GM18907 (cell line): ENCODE measurements at regions not wholly inside any gene's neighbourhood (a gene's known extent, or its start where the extent isn't known, plus 50 kb on each side); places are given as distances from the start of the nearest gene placed in this dataset.
"Not testable (repeated sequence)": the region's sequence is repeated elsewhere in the genome, so short reads cannot be mapped to it uniquely, and the experiment has no call there.

Experiments used
- ATAC-seq: cut with Tn5 transposase; IDR thresholded peaks from one replicate; pipeline ENCODE4 v1.9.1; 2021; ENCODE audit warnings: mild to moderate bottlenecking, moderate library complexity; ENCODE audit not compliant: unreplicated experiment

- ATAC-seq: no peak
Observed at GRCh38 chr9:10818206-10818605, 205.4 kb upstream of the PTPRD start.

- ATAC-seq: no peak
Observed at GRCh38 chr9:10835791-10836463, 223.1 kb upstream of the PTPRD start.

DNA sequence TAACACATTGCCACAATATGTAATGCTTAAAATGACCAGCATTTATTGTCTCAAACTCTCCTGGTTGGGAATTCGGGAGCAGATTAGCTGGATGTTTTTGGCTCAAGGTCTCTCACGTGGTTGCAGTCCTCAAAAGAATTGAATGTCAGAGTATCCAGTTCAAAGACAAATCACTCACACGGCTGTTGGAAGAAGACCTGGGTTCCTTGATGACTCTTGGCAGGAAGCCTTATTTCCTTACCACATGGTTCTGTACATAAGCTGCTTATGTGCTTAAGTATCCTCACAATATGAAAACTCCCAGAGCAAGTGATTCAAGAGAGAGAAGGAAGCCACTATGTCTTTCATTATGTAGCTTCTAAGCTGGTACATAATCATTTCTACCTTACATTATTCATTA lies 230.3 kb upstream of the PTPRD start:
- ATAC-seq: no peak

GRCh38 chr9:10855847-10856246 lies 243.0 kb upstream of the PTPRD start:
- no peak for ATAC-seq

DNA sequence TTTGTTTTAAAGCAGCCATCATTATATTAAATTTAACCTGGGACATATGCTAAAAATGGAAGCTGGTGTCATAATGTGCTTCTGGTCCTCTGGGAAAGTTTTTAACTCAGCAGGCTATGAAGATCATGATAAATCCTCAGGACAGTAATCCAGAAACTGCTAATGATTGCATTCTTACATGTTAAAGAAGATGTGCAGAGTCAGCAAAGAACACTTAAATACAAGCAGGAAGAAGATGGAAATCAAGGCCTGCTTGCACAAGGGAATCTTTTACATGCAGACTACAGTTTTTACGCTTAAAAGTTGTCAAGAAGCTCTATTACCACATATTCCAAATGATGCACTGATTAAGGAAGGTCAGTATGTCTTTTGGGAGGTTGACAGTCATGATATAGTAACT lies 246.0 kb upstream of the PTPRD start:
- ATAC-seq: no peak

- no peak for ATAC-seq
Observed at GRCh38 chr9:10863476-10863875, 250.7 kb upstream of the PTPRD start.

DNA sequence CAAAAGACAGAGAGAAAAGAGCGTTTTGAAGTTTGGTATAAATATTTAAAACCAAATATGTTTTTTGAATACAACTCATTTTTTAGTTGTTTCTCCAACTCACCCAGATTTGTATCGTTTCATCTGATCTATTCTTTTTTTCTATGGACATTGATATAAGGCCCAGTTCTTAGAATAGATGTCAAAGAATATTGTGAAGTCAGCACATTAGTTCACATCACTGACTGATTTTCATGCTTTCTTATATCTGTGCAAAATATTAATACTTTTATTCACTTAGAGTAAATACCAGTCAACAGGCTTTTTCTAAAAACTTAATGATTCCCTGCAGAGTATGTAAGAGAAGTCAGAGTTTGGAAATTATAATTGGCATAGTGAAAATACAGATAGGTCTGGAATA lies 254.4 kb upstream of the PTPRD start:
- ATAC-seq: no peak

DNA sequence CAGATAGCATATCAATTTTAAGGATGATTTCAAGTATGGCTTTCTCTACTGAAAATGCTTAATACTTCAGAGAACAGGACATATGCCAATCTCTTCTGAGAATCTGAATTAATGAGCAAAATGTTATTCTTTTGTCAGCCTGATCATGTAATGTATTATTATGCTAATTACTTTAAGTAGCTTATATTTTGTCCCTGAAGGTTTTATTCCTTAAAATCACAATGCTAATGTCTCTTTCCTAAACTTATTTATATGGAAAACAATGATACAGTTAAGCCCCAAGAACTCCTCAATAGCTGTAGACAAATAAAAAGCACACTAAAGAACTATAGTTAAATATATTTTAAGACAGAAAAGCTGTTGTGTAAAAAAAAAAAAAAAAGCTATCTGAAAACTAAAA lies 256.9 kb upstream of the PTPRD start:
- ATAC-seq: no peak

DNA sequence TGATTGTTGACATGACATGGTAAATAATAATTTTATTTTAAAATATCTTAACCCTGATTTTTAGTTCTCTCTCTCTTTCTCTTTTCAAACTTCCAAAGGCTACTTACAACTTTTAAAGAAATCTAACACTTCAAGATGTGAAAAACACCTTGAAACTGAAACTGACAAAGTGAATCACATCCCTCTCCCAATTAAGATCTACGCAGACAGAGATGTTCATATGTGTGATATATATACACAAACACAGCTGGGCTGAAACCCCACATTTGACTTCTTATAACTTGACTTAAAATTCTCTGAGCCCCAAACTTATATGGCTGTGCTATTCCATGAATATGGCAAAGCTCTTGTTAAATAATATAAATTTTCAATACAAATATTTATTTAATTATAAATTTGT lies 261.2 kb upstream of the PTPRD start:
- no peak for ATAC-seq

- ATAC-seq: no peak
Observed at GRCh38 chr9:10875752-10876151, 262.9 kb upstream of the PTPRD start.

DNA sequence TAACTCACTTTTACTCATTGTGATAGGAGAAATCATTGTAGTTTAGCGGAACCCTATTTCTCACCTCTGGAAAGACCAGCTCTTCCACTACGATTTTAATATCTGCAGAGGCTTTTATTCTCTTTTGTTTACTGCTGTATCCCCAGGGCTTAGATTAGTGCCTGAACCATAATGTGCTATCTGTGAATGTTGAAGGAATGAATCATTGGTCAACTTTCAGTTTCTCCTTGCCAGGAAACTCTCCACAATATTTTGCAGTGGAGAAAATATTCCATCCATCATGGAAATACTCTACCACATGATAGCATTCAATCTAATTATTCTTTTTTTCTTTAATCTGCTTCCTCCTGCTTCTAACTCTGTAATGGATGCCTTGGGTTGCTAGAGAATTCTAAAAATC lies 263.5 kb upstream of the PTPRD start:
- ATAC-seq: no peak

DNA sequence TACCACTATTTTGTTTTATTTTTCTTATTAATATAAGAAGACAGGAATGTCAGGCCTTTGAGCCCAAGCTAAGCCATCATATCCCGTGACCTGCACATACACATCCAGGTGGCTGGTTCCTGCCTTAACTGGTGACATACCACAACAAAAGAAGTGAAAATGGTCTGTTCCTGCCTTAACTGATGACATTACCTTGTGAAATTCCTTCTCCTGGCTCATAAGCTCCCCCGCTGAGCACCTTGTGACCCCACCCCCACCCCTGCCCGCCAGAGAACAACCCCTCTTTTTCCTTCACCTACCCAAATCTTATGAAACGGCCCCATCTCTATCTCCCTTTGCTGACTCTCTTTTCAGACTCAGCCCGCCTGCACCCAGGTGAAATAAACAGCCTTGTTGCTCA lies 277.5 kb upstream of the PTPRD start:
- not testable (repeated sequence) for ATAC-seq

GRCh38 chr9:10899509-10899908 lies 286.7 kb upstream of the PTPRD start:
- ATAC-seq: no peak

DNA sequence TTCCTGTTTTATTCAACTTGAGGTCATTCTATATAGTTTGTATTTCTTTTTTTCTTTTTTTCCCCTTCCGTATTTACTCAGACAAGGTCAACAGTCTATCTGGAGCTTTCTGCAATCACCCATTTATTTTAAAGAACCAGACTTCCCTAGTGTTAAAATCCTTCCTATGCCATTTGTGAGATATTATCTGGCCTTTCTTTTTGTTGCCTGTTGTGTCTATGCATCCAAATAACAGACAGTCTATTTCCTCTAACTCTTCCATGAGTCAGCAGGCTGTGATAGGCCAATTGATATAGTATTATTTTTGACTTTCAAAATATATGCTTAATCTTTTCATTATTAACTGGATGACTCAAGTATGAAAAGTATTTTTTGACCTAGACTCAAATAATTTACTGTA lies 291.2 kb upstream of the PTPRD start:
- ATAC-seq: no peak

- ATAC-seq: no peak
Observed at GRCh38 chr9:10910779-10911178, 298.0 kb upstream of the PTPRD start.

DNA sequence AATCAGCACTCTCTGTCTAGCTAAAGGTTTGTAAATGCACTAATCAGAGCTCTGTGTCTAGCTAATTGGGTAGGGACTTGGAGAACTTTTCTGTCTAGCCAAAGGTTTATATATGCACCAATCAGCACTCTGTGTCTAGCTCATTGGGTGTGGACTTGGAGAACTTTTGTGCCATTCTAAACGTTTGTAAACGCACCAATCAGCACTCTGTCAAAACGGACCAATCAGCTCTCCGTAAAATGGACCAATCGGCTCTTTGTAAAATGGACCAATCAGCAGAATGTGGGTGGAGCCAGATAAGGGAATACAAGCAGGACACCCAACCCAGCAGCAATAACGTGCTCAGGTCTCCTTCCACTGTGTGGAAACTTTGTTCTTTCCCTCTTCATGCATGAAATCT lies 298.6 kb upstream of the PTPRD start:
- ATAC-seq: no peak

DNA sequence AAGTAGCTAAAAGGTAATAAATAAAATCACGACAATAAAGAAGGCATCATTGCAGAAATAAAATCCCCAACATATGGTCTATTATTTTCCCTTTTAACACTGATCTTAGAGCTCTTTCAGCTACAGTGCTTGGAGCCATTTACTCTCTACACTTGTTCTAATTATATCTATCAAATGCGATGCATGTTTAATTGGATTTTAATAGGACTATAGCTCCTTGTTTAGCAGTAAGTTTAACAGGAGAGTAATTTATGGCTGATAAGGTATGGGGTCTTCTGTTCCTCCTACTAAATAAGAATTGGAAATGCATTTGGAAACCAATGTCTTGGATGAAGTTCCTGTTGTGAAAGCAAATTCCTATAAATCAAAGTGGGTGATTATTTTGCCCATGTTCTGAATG lies 304.2 kb upstream of the PTPRD start:
- ATAC-seq: no peak

GRCh38 chr9:10921671-10922070 lies 308.9 kb upstream of the PTPRD start:
- ATAC-seq: no peak

DNA sequence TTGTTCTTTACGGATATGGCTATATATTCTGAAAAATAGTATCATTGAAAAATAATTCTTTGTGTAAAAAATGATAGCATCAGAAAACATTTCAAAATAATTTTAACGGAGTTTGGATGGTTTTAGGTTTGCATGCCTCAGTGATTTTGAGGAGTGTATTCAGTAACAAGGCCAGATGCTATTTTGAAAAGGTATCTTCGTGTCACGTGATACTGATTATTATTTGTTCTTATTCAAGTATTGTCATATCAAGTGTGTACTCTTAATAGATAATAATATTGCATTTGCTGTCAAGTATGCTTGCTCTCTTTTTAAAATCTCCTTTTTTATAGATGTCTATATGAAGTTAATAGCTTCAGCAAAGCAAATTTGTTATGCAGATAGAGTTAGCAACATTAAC lies 313.1 kb upstream of the PTPRD start:
- no peak for ATAC-seq

DNA sequence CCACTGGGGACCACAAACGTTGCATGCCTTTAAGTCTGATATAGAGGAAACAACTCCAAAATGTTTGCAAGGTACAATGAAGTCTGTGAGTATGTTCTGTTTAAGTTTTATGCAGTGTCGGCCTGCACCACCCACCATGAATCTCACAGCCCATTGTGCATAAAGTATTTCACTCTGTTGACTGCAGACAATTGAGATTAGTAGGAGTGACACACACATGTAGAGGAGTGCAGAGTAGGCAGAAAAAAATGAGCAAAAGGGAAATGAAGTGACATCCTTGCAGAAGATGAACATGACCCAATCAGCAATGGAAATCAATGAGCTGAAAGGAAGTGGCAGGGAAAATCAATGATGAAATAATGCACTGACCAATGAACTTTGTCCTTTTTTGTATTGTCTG lies 315.6 kb upstream of the PTPRD start:
- ATAC-seq: no peak

- no peak for ATAC-seq
Observed at GRCh38 chr9:10930081-10930480, 317.3 kb upstream of the PTPRD start.

DNA sequence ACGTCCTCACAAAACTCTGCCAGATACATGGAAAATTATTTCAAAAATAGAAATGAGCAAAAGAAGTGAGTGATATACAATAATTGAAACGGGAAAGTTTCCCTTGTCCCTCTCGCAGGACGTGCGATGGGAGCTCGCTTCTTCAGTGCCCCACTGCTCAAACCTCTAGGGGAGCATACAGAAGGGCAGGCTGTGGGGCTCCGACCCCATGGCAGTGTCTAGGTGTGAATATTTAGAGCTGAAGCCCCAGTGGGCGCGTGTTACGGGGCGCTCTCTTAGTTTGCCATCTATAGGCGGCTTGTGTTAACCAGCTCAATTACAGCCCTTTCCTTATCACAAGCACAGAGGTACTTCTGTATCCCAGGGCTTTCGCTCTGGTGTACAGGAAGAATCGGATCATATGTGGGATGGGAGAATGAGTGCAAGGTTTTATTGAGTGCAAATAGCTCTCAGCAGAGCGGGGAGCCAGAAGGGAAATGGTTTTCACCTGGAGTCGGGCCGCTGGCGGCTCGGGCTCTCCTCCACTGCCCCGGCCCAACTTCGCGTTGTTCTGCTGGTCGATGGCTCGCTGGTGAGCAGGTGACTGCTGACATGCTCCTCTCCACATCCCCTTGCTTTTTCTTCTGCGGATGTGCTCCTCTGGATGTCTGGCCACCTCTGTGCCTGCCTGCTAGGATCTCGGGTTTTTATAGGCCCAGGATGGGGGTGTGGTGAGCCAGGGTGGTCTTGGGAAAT lies 334.0 kb upstream of the PTPRD start:
- ATAC-seq: no peak

GRCh38 chr9:10957878-10958277 lies 345.1 kb upstream of the PTPRD start:
- ATAC-seq: no peak
